ENCODE measurements at regions not wholly inside any gene's neighbourhood (a gene's known extent, or its start where the extent isn't known, plus 50 kb on each side); places are given as distances from the start of the nearest gene placed in this dataset.

DNA sequence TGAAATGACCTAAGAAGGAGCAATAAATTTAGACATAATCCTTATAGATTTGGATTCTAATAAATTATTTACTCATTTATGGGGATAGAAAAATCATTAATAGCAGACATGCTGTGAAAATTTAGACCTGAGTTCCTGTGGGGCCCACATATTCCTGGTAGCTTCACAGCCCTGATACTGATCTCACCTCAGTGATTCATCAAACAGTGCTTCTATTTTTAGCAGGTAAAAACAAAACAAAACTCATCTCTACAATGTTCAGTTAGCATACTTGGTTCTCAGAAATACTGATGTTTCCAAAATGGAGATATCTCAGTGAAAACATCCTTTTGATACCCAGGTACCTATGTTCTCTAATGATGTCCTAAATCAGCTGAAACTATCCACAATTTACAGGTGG, 841.1 kb upstream of the SORCS1 start:
- TF ChIP-seq, protein P1, sequence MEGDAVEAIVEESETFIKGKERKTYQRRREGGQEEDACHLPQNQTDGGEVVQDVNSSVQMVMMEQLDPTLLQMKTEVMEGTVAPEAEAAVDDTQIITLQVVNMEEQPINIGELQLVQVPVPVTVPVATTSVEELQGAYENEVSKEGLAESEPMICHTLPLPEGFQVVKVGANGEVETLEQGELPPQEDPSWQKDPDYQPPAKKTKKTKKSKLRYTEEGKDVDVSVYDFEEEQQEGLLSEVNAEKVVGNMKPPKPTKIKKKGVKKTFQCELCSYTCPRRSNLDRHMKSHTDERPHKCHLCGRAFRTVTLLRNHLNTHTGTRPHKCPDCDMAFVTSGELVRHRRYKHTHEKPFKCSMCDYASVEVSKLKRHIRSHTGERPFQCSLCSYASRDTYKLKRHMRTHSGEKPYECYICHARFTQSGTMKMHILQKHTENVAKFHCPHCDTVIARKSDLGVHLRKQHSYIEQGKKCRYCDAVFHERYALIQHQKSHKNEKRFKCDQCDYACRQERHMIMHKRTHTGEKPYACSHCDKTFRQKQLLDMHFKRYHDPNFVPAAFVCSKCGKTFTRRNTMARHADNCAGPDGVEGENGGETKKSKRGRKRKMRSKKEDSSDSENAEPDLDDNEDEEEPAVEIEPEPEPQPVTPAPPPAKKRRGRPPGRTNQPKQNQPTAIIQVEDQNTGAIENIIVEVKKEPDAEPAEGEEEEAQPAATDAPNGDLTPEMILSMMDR (IDR thresholded peaks at IDR 0.05; ENCODE audit: low read depth, low read length, missing input control) = no peak
- TF ChIP-seq, protein P2, sequence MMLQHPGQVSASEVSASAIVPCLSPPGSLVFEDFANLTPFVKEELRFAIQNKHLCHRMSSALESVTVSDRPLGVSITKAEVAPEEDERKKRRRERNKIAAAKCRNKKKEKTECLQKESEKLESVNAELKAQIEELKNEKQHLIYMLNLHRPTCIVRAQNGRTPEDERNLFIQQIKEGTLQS (IDR thresholded peaks at IDR 0.05) = no peak
- TF ChIP-seq RAD21 (IDR thresholded peaks at IDR 0.05) = no peak
- TF ChIP-seq YY1 (IDR thresholded peaks at IDR 0.05) = no peak
- TF ChIP-seq SP1 (IDR thresholded peaks at IDR 0.05) = no peak
- TF ChIP-seq TAF1 (conservative IDR thresholded peaks at IDR 0.05) = no peak
- no peak for TF ChIP-seq GABPA (IDR thresholded peaks at IDR 0.05 in 1 of 2, conservative IDR thresholded peaks at IDR 0.05 in 1 of 2)
- no peak for TF ChIP-seq EGR1 (IDR thresholded peaks at IDR 0.05; ENCODE audit: low read depth in 2 of 2)
- TF ChIP-seq HNF4G (IDR thresholded peaks at IDR 0.05) = no peak
- TF ChIP-seq FOXA1 (IDR thresholded peaks at IDR 0.05) = no peak
- TF ChIP-seq, protein P3, sequence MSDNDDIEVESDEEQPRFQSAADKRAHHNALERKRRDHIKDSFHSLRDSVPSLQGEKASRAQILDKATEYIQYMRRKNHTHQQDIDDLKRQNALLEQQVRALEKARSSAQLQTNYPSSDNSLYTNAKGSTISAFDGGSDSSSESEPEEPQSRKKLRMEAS (IDR thresholded peaks at IDR 0.05) = no peak

Measured in liver (tissue), 3 donors.